HL-60/S4 (cell line): ENCODE measurements at regions not wholly inside any gene's neighbourhood (a gene's known extent, or its start where the extent isn't known, plus 50 kb on each side); places are given as distances from the start of the nearest gene placed in this dataset.

Source experiments
- in situ Hi-C: fragments of 300-500 bp; cut with MboI; formaldehyde crosslinking; loops from 2 replicates; pipeline ENCODE4 v1.14.3; 2022; ENCODE audit warnings: low sequenced_read_pairs

GRCh38 chr2:16129716-16130540 is 189.6 kb downstream of the MYCN start:
- in situ Hi-C loops: no loop called here

DNA sequence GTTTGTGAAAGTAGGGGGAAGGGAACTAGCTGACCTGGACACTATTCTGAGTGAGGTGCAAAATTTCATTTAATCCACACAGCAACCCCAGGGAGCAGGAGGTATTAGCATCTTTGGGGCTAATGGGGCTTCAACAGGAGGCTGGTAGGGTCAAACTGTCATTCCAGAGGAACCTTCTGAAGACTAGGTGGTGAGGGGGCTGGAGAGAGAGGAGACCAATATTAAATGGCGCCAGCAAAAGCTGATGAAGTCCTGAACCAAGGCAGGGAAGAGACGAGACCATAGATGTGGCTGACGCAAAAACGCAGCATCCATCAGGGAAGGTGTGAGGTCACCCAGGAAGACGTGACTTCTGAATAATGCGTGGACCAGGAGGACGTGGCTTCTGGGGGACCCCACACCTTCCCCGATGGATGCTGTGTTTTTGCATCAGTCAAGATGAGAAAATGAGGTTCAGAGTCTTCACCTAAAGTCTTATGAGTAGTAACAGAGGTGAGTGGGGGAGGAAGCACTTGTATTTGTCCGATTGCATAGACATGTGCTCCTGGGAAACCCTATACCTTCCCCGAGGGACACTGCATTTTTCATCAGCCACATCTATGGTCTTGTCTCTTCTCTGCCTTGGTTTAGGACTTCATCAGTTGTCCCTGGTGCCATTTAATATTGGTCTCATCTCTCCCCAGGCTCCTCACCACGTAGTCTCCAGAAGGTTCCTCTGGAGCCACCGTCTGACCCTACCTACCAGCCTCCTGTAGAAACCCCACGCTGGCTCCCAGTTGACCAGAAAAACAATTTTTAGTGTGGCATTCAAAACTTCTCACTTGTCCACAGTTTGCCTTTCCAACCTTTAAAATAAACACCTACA is 188.6 kb downstream of the MYCN start:
- in situ Hi-C loops: no loop called here

DNA sequence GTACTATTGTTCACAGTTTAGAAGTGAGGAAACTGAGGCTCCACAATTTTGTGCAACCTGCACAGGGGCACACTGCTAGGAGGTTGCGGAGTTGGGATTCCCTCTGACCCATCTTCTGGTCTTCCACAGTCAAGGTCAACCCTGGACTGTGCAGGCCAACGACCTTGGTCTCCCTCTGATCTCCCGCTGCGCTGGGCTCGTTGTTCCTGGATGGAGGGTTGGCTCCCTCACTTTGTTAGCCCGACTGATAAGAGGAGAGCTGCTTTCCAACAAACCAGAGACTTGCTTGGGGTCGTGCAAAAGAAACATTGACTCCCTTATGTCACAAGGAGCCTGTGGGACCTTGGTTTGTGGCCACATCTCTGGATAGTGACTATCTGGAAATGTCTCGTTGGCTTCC is 187.6 kb downstream of the MYCN start:
- in situ Hi-C loops: no loop called here

DNA sequence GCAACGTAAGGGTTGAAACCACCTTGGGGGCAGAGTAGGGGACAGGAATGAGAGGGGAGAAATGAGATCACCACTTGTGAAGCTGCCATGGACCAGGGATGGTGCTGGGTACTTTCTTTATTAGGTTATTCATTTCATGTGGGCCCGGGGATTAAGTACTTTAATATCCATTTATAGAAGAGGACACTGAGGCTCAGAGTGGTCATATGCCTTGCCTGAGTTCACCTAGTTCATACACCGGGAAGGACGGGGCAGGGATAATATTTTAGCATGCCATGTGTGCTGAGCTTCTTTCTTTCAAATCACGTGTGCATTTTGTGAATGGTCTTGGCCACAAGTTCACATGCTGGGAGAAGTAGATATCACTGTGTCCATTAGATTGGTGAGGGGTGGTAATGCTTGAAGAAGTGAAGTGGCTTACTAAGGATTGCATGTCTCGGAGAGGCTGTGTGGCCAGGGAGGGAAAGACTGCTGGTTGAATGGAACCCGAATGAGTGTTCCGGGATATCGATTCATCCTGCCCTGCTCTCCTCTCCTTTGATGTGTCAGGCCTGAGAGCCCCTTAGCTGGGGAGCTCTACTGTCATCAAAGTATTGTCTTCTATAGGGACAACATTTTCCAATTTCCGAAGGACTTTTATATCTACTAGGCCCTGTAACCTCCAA is 187.1 kb downstream of the MYCN start:
- in situ Hi-C loops: no loop called here

DNA sequence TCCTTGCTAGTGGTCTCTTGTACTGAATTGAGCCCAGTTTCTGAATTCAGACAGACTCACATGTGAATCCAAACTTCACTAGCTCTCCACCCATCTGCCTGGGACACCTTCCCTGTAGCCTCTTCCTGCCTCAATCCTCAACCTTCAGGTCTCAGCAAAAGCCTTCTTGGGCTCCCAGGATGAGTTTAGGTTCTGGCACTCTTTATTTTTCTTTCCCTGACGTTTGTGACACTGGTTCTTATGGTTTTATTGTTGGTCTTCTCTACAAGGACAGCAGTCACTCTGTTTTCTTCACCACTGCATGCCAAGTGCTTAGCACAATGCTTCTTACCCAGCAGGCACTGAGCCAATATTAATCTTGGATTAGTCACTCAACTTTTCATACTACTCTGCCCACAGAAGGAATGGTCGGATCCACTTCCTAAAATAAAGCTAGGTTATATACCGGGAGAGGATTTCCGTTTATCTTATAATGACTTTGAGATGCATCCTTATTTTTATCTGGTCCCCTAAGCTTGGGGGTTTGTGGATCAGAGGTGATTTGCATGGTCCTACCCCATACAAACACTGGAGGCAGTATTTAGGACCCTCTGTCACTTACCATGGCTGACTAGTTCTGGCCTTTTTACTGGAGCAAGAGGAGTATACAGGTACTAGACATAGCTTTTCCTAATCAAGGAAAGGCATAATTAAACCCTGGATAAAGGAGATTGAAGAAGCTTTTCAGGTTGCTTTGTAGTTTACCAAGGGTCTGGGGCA is 186.3 kb downstream of the MYCN start:
- in situ Hi-C loops: no loop called here

DNA sequence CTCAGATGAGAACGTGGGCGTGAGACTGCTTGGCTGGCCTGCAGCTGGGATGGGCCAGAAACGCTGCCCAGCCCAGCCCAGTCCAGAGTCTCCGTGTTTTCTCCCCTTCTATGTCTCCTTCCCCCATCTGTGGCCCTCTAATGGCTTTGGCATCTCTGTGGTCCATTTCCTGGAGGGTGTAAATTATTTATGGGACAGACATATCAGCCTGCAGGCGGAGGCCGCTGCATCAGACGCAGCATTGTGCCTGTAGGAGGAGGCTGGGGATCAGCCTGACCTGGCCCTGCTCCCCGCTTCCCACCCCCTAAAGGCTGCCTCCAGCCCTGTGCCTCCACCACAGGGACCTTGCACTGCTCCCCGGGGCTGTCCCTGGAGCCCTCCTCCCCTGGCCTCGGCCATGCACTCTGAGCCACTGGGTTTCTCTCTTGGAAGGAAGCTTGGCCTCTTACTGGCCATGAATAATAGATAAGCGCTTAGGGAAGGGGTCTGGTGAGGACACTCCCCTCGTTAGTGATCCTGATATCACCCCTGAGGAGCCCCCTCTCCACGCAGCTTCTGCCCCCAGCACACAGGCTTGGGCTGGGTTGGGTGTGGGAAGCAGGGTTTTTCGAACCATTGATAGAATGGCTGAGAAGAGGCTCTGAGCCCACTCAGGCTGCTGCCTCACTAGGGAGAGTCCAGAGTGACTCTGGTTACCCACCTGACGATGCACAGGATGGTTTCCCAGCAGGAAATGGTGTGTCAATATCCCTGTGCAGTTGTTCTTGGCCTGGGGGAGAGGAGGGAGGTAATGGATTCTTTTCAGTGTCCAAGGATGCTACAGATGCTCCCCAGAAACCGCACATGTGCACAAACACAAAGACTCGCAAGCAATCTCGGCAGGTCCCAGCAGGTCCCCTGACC is 185.5 kb downstream of the MYCN start:
- in situ Hi-C loops: no loop called here

- in situ Hi-C loops: no loop called here
Observed at GRCh38 chr2:16124881-16125613, 184.7 kb downstream of the MYCN start.

DNA sequence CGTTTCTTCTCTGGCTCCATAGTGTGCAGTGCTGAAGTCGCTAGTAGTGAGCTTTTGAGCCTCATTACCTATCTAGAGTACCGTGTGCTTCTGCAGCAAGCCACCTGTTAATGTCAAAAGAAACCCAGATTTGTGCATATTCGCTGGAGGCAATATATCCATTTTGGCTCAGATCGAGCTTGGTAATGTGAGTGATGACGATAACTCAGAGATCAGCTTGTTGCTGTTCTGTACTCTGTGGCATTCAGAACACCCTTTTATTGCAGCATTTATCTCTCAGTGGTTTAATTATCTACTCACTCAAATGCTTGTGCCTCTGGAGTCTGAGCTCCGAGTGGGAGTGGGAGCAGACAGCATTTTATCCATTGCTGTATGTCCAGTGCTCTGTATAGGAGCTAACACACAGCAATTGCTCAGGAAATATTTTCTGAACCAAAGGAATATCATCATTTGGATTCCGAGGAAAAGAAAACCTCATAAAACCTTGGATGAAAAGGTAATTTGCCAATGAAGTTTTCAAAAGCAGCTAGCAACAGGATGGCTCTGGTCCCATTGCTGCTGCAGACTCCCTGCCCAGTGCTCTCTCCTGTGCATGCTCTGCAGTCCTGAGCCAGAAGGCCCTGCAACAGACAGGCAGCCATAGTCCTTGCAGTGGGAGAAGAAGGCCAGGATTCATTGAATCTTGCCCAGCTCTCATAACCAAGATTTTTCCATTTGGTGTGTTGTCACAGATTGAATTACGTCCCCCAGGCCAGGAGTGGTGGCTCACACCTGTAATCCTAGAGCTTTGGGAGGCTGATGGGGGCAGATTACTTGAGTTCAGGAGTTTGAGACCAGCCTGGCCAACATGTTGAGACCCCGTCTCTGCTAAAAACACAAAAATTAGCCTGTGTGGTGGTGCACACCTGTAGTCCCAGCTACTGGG is 183.8 kb downstream of the MYCN start:
- in situ Hi-C loops: no loop called here

DNA sequence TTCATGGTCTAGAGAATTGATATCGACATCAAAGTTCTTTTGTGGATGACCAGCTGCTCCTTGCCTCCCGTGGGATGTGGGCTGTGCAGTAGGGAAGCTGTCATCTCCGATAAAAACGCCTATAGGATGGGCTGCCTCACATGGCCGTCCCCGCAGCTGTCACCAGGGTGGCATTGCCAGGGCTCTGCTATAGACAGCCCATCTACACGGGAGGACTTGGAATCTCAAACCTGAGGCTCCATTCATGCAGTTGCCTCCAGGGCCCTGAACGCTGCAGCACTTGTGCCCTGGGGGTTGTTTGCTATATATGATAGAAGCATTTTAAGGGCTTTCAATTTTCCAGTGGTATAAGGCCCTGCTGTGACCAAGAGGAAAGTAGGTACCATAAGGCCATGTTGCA is 183.1 kb downstream of the MYCN start:
- in situ Hi-C loops: no loop called here

DNA sequence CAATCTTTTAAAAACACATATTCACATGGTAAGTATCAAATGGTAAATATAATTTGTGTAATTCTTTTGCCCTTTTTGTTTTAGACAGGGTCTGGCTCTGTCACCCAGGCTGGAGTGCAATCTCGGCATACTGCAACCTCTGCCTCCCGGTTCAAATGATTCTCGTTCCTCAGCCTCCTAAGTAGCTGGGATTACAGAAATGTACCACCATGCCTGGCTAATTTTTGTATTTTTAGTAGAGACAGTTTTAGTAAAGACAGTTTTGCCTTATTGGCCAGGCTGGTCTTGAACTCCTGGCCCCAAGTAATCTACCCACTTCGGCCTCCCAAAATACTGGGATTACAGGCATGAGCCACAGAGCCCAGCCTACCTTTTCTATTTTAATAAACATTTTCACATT is 182.2 kb downstream of the MYCN start:
- in situ Hi-C loops: no loop called here

GRCh38 chr2:16121986-16122390 is 181.6 kb downstream of the MYCN start:
- in situ Hi-C loops: no loop called here

- in situ Hi-C loops: no loop called here
Observed at GRCh38 chr2:16121231-16121985, 181.1 kb downstream of the MYCN start.

- in situ Hi-C loops: no loop called here
Observed at GRCh38 chr2:16120591-16121180, 180.3 kb downstream of the MYCN start.

GRCh38 chr2:16119741-16120140 is 179.4 kb downstream of the MYCN start:
- in situ Hi-C loops: no loop called here

GRCh38 chr2:16118611-16119590 is 178.6 kb downstream of the MYCN start:
- in situ Hi-C loops: no loop called here
